ENCODE measurements at regions not wholly inside any gene's neighbourhood (a gene's known extent, or its start where the extent isn't known, plus 50 kb on each side); places are given as distances from the start of the nearest gene placed in this dataset.

DNA sequence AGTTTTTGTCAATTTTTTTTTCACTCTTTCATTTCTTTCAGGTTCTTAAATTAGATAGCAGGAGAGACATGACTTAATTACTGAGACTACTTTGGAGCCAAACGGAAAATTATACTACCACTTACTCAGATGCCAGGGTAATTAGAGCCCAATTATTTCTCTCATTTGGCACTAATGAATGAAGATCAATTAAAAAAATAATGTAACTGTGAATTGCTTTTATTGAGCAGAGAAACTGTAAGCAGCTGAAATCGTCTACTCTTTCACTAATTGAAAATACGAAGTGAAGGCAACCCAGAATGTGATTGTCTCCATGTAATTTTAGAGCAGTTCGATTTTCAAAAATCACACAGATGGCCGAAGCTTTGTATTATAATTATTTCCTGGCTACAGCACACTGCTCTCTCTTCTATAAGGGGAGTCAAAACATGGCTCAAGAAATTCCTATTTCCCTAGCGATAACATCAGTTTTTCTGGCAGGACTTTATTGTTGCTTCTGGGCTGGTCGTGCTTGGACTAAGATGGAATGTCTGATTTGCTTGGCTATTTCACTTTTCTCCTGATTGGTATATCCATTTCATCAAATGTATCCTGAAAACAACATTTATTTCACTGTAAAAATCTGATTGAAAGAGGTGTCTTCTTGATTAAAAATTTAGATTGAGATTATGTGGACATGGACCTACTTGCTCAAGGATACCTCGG, 55.8 kb upstream of the PDZRN3 start:
- DNase-seq: no peak

GRCh38 chr3:73677336-73678024, 52.7 kb upstream of the PDZRN3 start:
- no peak for DNase-seq
